ENCODE measurements at regions not wholly inside any gene's neighbourhood (a gene's known extent, or its start where the extent isn't known, plus 50 kb on each side); places are given as distances from the start of the nearest gene placed in this dataset.

GRCh38 chr4:148868191-148868590 lies 426.0 kb upstream of the NR3C2 start:
- no TSS peak for BruUV-seq (replicated peaks)
- 0 out of 2 replicates have a peak, but pooled peaks cover 5% of the 10 kb centered on the region for H3K9me3 ChIP-seq (ENCODE audit: low read length)
- 27% methylated on average over 8 of the region's 8 CpGs for WGBS (ENCODE audit: low lambda C conversion rate)
- TF ChIP-seq ZNF256 (CRISPR knock-in tag; conservative IDR thresholded peaks at IDR 0.05) (no peak), CEBPG (CRISPR knock-in tag; IDR thresholded peaks at IDR 0.05) (no peak), SETDB1 (CRISPR knock-in tag; IDR thresholded peaks at IDR 0.05; ENCODE audit: borderline replicate concordance) (no peak), GATAD1 (CRISPR knock-in tag; IDR thresholded peaks at IDR 0.05) (no peak), ZNF281 (CRISPR knock-in tag; IDR thresholded peaks at IDR 0.05; ENCODE audit: borderline replicate concordance) (no peak), ELK4 (CRISPR knock-in tag; IDR thresholded peaks at IDR 0.05; ENCODE audit: borderline replicate concordance) (no peak), PATZ1 (CRISPR knock-in tag; IDR thresholded peaks at IDR 0.05) (no peak), FOXM1 (CRISPR knock-in tag; IDR thresholded peaks at IDR 0.05) (no peak), CREB1 (IDR thresholded peaks at IDR 0.05) (no peak), CREB1 (CRISPR knock-in tag; IDR thresholded peaks at IDR 0.05) (no peak), RBM22 (optimal IDR thresholded peaks at IDR 0.05; ENCODE audit: low read length) (no peak), ZBTB38 (CRISPR knock-in tag; IDR thresholded peaks at IDR 0.05) (no peak)
- no peak for DNase-seq (ENCODE audit: low spot score)
- H3K27me3 ChIP-seq (ENCODE audit: control insufficient read depth in 1 of 2, insufficient read depth in 2 of 2, low read length in 2 of 2), result no peaks in the 10 kb centered on the region; a peak in 1 of 5 replicates
- H4K20me1 ChIP-seq (ENCODE audit: insufficient read depth, low read length), result no peaks in the 10 kb centered on the region
- ATAC-seq, result no peak
- ChIA-PET CTCF (ENCODE audit: low intra/inter-chr PET ratio, low total read pairs) (no interaction called here), POLR2A (no interaction called here)
- H3K4me3 ChIP-seq (replicated peaks in 1 of 3; ENCODE audit: insufficient read depth in 1 of 3, low read depth in 2 of 3, low read length in 3 of 3), result no peak overlapping the region
- H2AFZ ChIP-seq (ENCODE audit: low read length), result no peak overlapping the region
- H3K9ac ChIP-seq (ENCODE audit: insufficient read depth, low read depth, low read length), result no peak overlapping the region
- H3K4me1 ChIP-seq (ENCODE audit: insufficient read depth, low read length), result no peaks in the 10 kb centered on the region
- in situ Hi-C loops (cut with HindIII; ENCODE audit: extremely low pct_ligation_motif_present, low pct_unique_long_range_greater_than_20kb) (no loop called here), intact Hi-C loops (cut with micrococcal nuclease; ENCODE audit: unreplicated experiment) (no loop called here)
- H3K4me2 ChIP-seq (ENCODE audit: low read depth, low read length), result no peak overlapping the region
- no peak overlapping the region for H3K27ac ChIP-seq (ENCODE audit: extremely low read length, insufficient read depth, low read length)
- no peaks in the 10 kb centered on the region for H3K79me2 ChIP-seq (ENCODE audit: insufficient read depth, low read length)
- no peak for FAIRE-seq
- no peaks in the 10 kb centered on the region for H3K36me3 ChIP-seq (replicated peaks in 1 of 2; ENCODE audit: control insufficient read depth in 1 of 2, insufficient read depth in 2 of 2, low read length in 2 of 2)

All from HepG2 (cell line).